ENCODE measurements at regions not wholly inside any gene's neighbourhood (a gene's known extent, or its start where the extent isn't known, plus 50 kb on each side); places are given as distances from the start of the nearest gene placed in this dataset.
"Not testable (repeated sequence)": the region's sequence is repeated elsewhere in the genome, so short reads cannot be mapped to it uniquely, and the experiment has no call there.

DNA sequence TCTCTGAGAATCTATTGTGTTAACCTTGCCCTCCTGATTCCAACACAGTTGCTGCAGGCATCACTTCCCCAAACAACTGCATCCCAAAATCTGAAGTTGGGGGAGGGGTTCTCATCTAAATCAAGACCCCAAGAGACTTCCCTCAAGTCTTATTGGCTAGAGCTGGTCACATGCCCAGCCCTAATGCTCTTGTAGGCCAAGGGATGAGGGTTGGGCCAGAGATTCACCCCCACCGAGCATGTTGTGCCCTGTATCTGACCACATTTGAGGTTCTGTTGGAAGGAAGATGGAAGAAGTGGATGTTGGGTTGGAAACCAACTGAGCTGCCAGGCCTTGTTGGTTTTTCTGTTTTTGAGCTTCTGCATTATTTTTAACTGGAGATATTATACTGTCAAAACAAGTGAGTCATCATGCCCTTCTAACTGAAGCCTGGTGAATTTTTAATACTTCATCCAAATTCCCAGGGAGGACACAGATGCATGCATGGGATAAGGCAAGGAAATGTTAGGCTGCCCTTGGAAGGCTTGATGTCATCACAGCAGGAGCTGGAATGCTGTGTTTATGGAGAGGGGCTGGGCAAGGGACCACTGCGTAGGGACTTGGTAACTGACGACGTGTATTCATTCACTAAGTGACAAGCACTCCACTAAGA lies 68.6 kb upstream of the CACUL1 start:
- Histone ChIP-seq H3K9me3 (ENCODE audit: control extremely low read depth in 1 of 5, control insufficient read depth in 4 of 5, insufficient read depth in 2 of 5, low read depth in 1 of 5, low read length in 4 of 5) (peaks cover 0 to 3% (median 0%) of the 10 kb centered on the region in 5 experiments), H3K27ac (ENCODE audit: insufficient read depth in 1 of 2, low read depth in 1 of 2, low read length in 2 of 2, poor library complexity in 1 of 2, severe bottlenecking in 2 of 2) (no peak overlapping the region), H3K4me1 (ENCODE audit: control extremely low read depth in 1 of 4, control insufficient read depth in 4 of 4, insufficient read depth in 4 of 4, low read length in 3 of 4) (no peaks in the 10 kb centered on the region), H3K4me3 (ENCODE audit: control insufficient read depth in 1 of 7, extremely low read depth in 1 of 7, insufficient read depth in 4 of 7, low read depth in 2 of 7, low read length in 6 of 7) (no peak overlapping the region), H3K36me3 (ENCODE audit: control insufficient read depth in 4 of 4, insufficient read depth in 4 of 4, low read length in 3 of 4) (no peaks in the 10 kb centered on the region), H3K27me3 (replicated peaks in 2 of 5; ENCODE audit: control insufficient read depth in 4 of 5, insufficient read depth in 5 of 5, low read length in 4 of 5) (no peaks in the 10 kb centered on the region)
- WGBS (ENCODE audit: insufficient coverage), result 100% methylated on average over 4 of the region's 4 CpGs
- ChIA-PET CTCF (no interaction called here), POLR2A (no interaction called here)
- no peak for DNase-seq

DNA sequence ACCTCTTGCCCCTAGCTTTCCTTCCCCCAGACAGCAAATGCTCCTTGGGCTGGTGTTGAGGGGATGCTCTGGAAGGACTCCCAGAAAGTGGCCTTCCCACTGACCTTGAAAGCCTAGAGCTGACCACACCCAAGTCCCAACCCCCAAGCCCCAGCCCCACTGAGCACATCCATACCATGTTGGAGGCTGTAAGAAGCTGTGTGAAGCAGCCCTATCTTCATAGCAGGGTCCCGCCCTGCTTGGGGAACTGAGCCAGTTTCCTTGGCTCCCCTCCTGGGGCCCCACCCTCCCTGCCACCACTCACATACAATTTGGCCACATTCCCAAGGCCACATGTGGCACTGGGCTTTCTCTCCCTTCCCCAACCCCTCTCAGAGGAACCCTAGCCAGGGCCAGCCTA lies 72.3 kb upstream of the CACUL1 start:
- WGBS (ENCODE audit: insufficient coverage), result 100% methylated on average over 1 of the region's 1 CpG
- no peak overlapping the region for H3K4me3 ChIP-seq (ENCODE audit: control insufficient read depth in 1 of 7, extremely low read depth in 1 of 7, insufficient read depth in 4 of 7, low read depth in 2 of 7, low read length in 6 of 7)
- POLR2A ChIA-PET, result no interaction called here
- CTCF ChIA-PET, result no interaction called here
- H3K27ac ChIP-seq (ENCODE audit: insufficient read depth in 1 of 2, low read depth in 1 of 2, low read length in 2 of 2, poor library complexity in 1 of 2, severe bottlenecking in 2 of 2), result no peak overlapping the region
- H3K36me3 ChIP-seq (ENCODE audit: control insufficient read depth in 4 of 4, insufficient read depth in 4 of 4, low read length in 3 of 4), result no peaks in the 10 kb centered on the region
- no peak for DNase-seq
- H3K9me3 ChIP-seq (ENCODE audit: control extremely low read depth in 1 of 5, control insufficient read depth in 4 of 5, insufficient read depth in 2 of 5, low read depth in 1 of 5, low read length in 4 of 5), result peaks cover 0 to 3% (median 0%) of the 10 kb centered on the region in 5 experiments
- no peaks in the 10 kb centered on the region for H3K27me3 ChIP-seq (replicated peaks in 2 of 5; ENCODE audit: control insufficient read depth in 4 of 5, insufficient read depth in 5 of 5, low read length in 4 of 5)
- H3K4me1 ChIP-seq (ENCODE audit: control extremely low read depth in 1 of 4, control insufficient read depth in 4 of 4, insufficient read depth in 4 of 4, low read length in 3 of 4), result peaks cover 0 to 6% (median 3%) of the 10 kb centered on the region in 4 experiments

GRCh38 chr10:118827466-118828155 lies 72.8 kb upstream of the CACUL1 start:
- 96% methylated on average over 5 of the region's 7 CpGs for WGBS (ENCODE audit: insufficient coverage)
- no peaks in the 10 kb centered on the region for H3K27me3 ChIP-seq (replicated peaks in 2 of 5; ENCODE audit: control insufficient read depth in 4 of 5, insufficient read depth in 5 of 5, low read length in 4 of 5)
- H3K4me1 ChIP-seq (ENCODE audit: control extremely low read depth in 1 of 4, control insufficient read depth in 4 of 4, insufficient read depth in 4 of 4, low read length in 3 of 4), result peaks cover 0 to 11% (median 7%) of the 10 kb centered on the region in 4 experiments
- no peak for DNase-seq
- CTCF ChIA-PET, result interaction anchor here (0.9 to 1.1 kb wide), 3 partner anchors 10 to 73 kb away, joined by 3 to 4 read pairs (median 3); no protein-coding TSS in a partner anchor
- peaks cover 0 to 3% (median 0%) of the 10 kb centered on the region in 5 experiments for H3K9me3 ChIP-seq (ENCODE audit: control extremely low read depth in 1 of 5, control insufficient read depth in 4 of 5, insufficient read depth in 2 of 5, low read depth in 1 of 5, low read length in 4 of 5)
- no peak overlapping the region for H3K27ac ChIP-seq (ENCODE audit: insufficient read depth in 1 of 2, low read depth in 1 of 2, low read length in 2 of 2, poor library complexity in 1 of 2, severe bottlenecking in 2 of 2)
- no peak overlapping the region for H3K4me3 ChIP-seq (ENCODE audit: control insufficient read depth in 1 of 7, extremely low read depth in 1 of 7, insufficient read depth in 4 of 7, low read depth in 2 of 7, low read length in 6 of 7)
- POLR2A ChIA-PET, result no interaction called here
- no peaks in the 10 kb centered on the region for H3K36me3 ChIP-seq (ENCODE audit: control insufficient read depth in 4 of 4, insufficient read depth in 4 of 4, low read length in 3 of 4)

- H3K4me1 ChIP-seq (ENCODE audit: control extremely low read depth in 1 of 4, control insufficient read depth in 4 of 4, insufficient read depth in 4 of 4, low read length in 3 of 4), result peaks cover 2 to 11% (median 7%) of the 10 kb centered on the region in 4 experiments
- peak overlapping the region in 2 of 7 experiments; percentile 26 to 35 for H3K4me3 ChIP-seq (ENCODE audit: control insufficient read depth in 1 of 7, extremely low read depth in 1 of 7, insufficient read depth in 4 of 7, low read depth in 2 of 7, low read length in 6 of 7)
- peaks cover 0 to 3% (median 0%) of the 10 kb centered on the region in 5 experiments for H3K9me3 ChIP-seq (ENCODE audit: control extremely low read depth in 1 of 5, control insufficient read depth in 4 of 5, insufficient read depth in 2 of 5, low read depth in 1 of 5, low read length in 4 of 5)
- no peak overlapping the region for H3K27ac ChIP-seq (ENCODE audit: insufficient read depth in 1 of 2, low read depth in 1 of 2, low read length in 2 of 2, poor library complexity in 1 of 2, severe bottlenecking in 2 of 2)
- H3K27me3 ChIP-seq (replicated peaks in 2 of 5; ENCODE audit: control insufficient read depth in 4 of 5, insufficient read depth in 5 of 5, low read length in 4 of 5), result no peaks in the 10 kb centered on the region
- ChIA-PET POLR2A (no interaction called here), CTCF (interaction anchor here (1.2 kb wide), 1 partner anchor 18 kb away, joined by 4 read pairs; no protein-coding TSS in a partner anchor)
- no peaks in the 10 kb centered on the region for H3K36me3 ChIP-seq (ENCODE audit: control insufficient read depth in 4 of 4, insufficient read depth in 4 of 4, low read length in 3 of 4)
- WGBS (ENCODE audit: insufficient coverage), result 37% methylated on average over 7 of the region's 7 CpGs
- peak; percentile 19 to 64 (median 54) for DNase-seq
These were observed 77.5 kb upstream of the CACUL1 start for GRCh38 chr10:118832241-118832651.

- H3K4me1 ChIP-seq (ENCODE audit: control extremely low read depth in 1 of 4, control insufficient read depth in 4 of 4, insufficient read depth in 4 of 4, low read length in 3 of 4), result peaks cover 2 to 11% (median 7%) of the 10 kb centered on the region in 4 experiments
- WGBS (ENCODE audit: insufficient coverage), result 80% methylated on average over 1 of the region's 5 CpGs
- H3K36me3 ChIP-seq (ENCODE audit: control insufficient read depth in 4 of 4, insufficient read depth in 4 of 4, low read length in 3 of 4); CTCF ChIA-PET; H3K27me3 ChIP-seq (replicated peaks in 2 of 5; ENCODE audit: control insufficient read depth in 4 of 5, insufficient read depth in 5 of 5, low read length in 4 of 5); H3K9me3 ChIP-seq (ENCODE audit: control extremely low read depth in 1 of 5, control insufficient read depth in 4 of 5, insufficient read depth in 2 of 5, low read depth in 1 of 5, low read length in 4 of 5); POLR2A ChIA-PET; H3K27ac ChIP-seq (ENCODE audit: insufficient read depth in 1 of 2, low read depth in 1 of 2, low read length in 2 of 2, poor library complexity in 1 of 2, severe bottlenecking in 2 of 2); H3K4me3 ChIP-seq (ENCODE audit: control insufficient read depth in 1 of 7, extremely low read depth in 1 of 7, insufficient read depth in 4 of 7, low read depth in 2 of 7, low read length in 6 of 7); DNase-seq: not testable (repeated sequence)
These were observed 79.6 kb upstream of the CACUL1 start for GRCh38 chr10:118834370-118834769.

DNA sequence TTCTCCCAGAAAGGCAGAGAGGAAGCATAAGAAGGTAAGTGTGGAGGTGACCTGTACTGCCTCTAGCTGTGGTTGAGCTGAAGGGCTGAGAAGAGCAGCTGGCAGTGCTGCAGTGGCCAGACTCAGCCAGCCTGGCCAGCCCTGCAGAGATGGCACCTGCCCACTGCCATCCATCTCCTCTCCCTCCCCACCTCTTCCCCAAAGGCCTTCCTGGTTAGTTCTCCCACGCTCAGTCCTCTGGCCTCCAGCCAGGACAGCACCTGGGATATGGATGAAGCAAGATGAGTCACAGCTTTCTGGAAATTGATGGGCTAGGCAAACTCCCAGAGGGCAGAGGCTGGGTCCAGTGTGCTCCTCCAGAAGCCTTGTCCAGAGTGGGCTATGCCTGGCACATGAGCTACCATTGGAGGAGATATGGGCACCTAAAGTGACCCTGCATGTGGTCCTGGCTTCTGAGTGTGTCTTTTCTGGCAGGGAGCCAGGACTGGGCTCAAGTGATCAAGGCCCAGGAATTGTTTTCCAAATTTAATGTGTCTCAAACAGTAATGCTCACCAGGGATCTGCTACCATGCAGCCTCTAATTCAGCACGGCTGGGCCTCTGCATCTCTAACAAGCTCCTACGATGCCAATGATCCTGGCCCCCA lies 81.0 kb upstream of the CACUL1 start:
- Histone ChIP-seq H3K27me3 (replicated peaks in 2 of 5; ENCODE audit: control insufficient read depth in 4 of 5, insufficient read depth in 5 of 5, low read length in 4 of 5) (no peaks in the 10 kb centered on the region), H3K9me3 (ENCODE audit: control extremely low read depth in 1 of 5, control insufficient read depth in 4 of 5, insufficient read depth in 2 of 5, low read depth in 1 of 5, low read length in 4 of 5) (peaks cover 0 to 2% (median 0%) of the 10 kb centered on the region in 5 experiments), H3K27ac (ENCODE audit: insufficient read depth in 1 of 2, low read depth in 1 of 2, low read length in 2 of 2, poor library complexity in 1 of 2, severe bottlenecking in 2 of 2) (no peak overlapping the region), H3K4me3 (ENCODE audit: control insufficient read depth in 1 of 7, extremely low read depth in 1 of 7, insufficient read depth in 4 of 7, low read depth in 2 of 7, low read length in 6 of 7) (no peak overlapping the region), H3K36me3 (ENCODE audit: control insufficient read depth in 4 of 4, insufficient read depth in 4 of 4, low read length in 3 of 4) (no peaks in the 10 kb centered on the region), H3K4me1 (ENCODE audit: control extremely low read depth in 1 of 4, control insufficient read depth in 4 of 4, insufficient read depth in 4 of 4, low read length in 3 of 4) (peaks cover 2 to 11% (median 7%) of the 10 kb centered on the region in 4 experiments)
- CTCF ChIA-PET, result interaction anchor here (0.7 to 1.3 kb wide), 2 partner anchors 14 to 1902 kb away, joined by 3 to 4 read pairs; no protein-coding TSS in a partner anchor
- 100% methylated on average over 2 of the region's 3 CpGs for WGBS (ENCODE audit: insufficient coverage)
- DNase-seq, result no peak
- POLR2A ChIA-PET, result no interaction called here

DNA sequence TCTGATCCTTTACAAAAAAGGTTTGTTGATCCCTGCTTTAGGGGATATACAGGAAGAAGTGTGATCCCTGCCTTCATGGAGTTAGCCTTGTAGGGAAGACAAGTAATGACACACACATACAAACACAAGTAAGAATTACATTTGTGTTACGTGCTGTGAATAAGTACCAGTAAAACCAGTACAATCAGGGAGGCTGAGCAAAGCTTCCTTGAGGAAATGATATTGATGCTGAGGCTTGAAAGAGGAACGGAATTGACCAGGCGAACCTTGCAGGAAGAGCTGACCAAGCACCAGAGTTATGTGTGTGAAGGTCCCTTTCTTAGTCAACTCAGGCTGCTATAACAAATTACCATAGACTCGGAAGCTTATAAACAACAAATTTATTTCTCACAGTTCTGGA lies 83.6 kb upstream of the CACUL1 start:
- ChIA-PET CTCF (no interaction called here), POLR2A (no interaction called here)
- Histone ChIP-seq H3K36me3 (ENCODE audit: control insufficient read depth in 4 of 4, insufficient read depth in 4 of 4, low read length in 3 of 4) (no peaks in the 10 kb centered on the region), H3K9me3 (ENCODE audit: control extremely low read depth in 1 of 5, control insufficient read depth in 4 of 5, insufficient read depth in 2 of 5, low read depth in 1 of 5, low read length in 4 of 5) (peaks cover 0 to 2% (median 0%) of the 10 kb centered on the region in 5 experiments), H3K27me3 (replicated peaks in 2 of 5; ENCODE audit: control insufficient read depth in 4 of 5, insufficient read depth in 5 of 5, low read length in 4 of 5) (no peaks in the 10 kb centered on the region), H3K27ac (ENCODE audit: insufficient read depth in 1 of 2, low read depth in 1 of 2, low read length in 2 of 2, poor library complexity in 1 of 2, severe bottlenecking in 2 of 2) (no peak overlapping the region), H3K4me3 (ENCODE audit: control insufficient read depth in 1 of 7, extremely low read depth in 1 of 7, insufficient read depth in 4 of 7, low read depth in 2 of 7, low read length in 6 of 7) (no peak overlapping the region), H3K4me1 (ENCODE audit: control extremely low read depth in 1 of 4, control insufficient read depth in 4 of 4, insufficient read depth in 4 of 4, low read length in 3 of 4) (peaks cover 0 to 2% (median 0%) of the 10 kb centered on the region in 4 experiments)
- WGBS (ENCODE audit: insufficient coverage), result 93% methylated on average over 2 of the region's 4 CpGs
- no peak for DNase-seq

Data from common myeloid progenitor, CD34-positive (primary cell).